HEK293 (cell line): ENCODE measurements at regions not wholly inside any gene's neighbourhood (a gene's known extent, or its start where the extent isn't known, plus 50 kb on each side); places are given as distances from the start of the nearest gene placed in this dataset.
"Not testable (repeated sequence)": the region's sequence is repeated elsewhere in the genome, so short reads cannot be mapped to it uniquely, and the experiment has no call there.

Experiments
- CTCF ChIA-PET: fragments of 350-600 bp; formaldehyde crosslinking; extraction: SDS; loops from one replicate; lab custom pipeline; 2021; ENCODE audit warnings: antibody characterized with exemption; lab: Yijun Ruan, JAX
- POLR2A ChIA-PET: fragments of 300-600 bp; formaldehyde crosslinking; extraction: SDS; loops from one replicate; lab custom pipeline; 2020; ENCODE audit warnings: antibody characterized with exemption, inconsistent platforms; lab: Yijun Ruan, JAX
- H3K27ac ChIP-seq: fragments of 200-500 bp; sonication (Bioruptor generic); 2 replicates; pipeline ENCODE4 v1.5.1; 2014; ENCODE audit warnings: low read depth, low read length, control low read depth, inconsistent platforms; ENCODE audit errors: extremely low read depth
- H3K36me3 ChIP-seq, 2 experiments: fragments of 200-500 bp in 1 of 2; sonication (Bioruptor generic) in 1 of 2; 1 replicate in 1 of 2; 2 replicates in 1 of 2; pipeline ENCODE4 v1.5.1; 2014 to 2017; ENCODE audit warnings: inconsistent platforms in 2 of 2, low read length in 2 of 2; ENCODE audit not compliant: control insufficient read depth in 2 of 2, insufficient read depth in 1 of 2
- H3K4me1 ChIP-seq: fragments of 200-500 bp; sonication (Bioruptor generic); 2 replicates; pipeline ENCODE4 v1.5.1; 2014; ENCODE audit warnings: mild to moderate bottlenecking, low read length, inconsistent platforms; ENCODE audit not compliant: control insufficient read depth, insufficient read depth
- H3K4me3 ChIP-seq: 2 replicates; pipeline ENCODE4 v1.5.1; 2011; ENCODE audit warnings: low read depth, mild to moderate bottlenecking, control low read depth, low read length, moderate library complexity
- H3K9me3 ChIP-seq: fragments of 200-500 bp; sonication (Bioruptor generic); 2 replicates; pipeline ENCODE4 v1.5.1; 2014; ENCODE audit warnings: low read depth, low read length, inconsistent platforms; ENCODE audit not compliant: control insufficient read depth, insufficient read depth
- KLF9 ChIP-seq: fragments of 450-650 bp; formaldehyde crosslinking; IDR thresholded peaks from 2 replicates; pipeline ENCODE4 v1.5.1; 2016; ENCODE audit warnings: missing biosample characterization, missing genetic modification characterization, low read depth
- SETDB1 ChIP-seq: IDR thresholded peaks from one replicate; pipeline ENCODE4 v1.6.1; 2017; ENCODE audit warnings: mild to moderate bottlenecking, low read length, moderate library complexity, mixed read lengths; ENCODE audit not compliant: insufficient read length
- ZBTB26 ChIP-seq: fragments of 450-650 bp; formaldehyde crosslinking; optimal IDR thresholded peaks from 2 replicates; pipeline ENCODE3; 2016; ENCODE audit warnings: missing biosample characterization, mild to moderate bottlenecking, missing genetic modification characterization
- ZBTB7A ChIP-seq: fragments of 450-650 bp; formaldehyde crosslinking; IDR thresholded peaks from 2 replicates; pipeline ENCODE4 v1.5.1; 2016; ENCODE audit warnings: low read depth, missing biosample characterization, missing genetic modification characterization
- ZBTB8A ChIP-seq: fragments of 450-650 bp; formaldehyde crosslinking; IDR thresholded peaks from 2 replicates; pipeline ENCODE4 v1.5.1; 2016; ENCODE audit warnings: missing biosample characterization, missing genetic modification characterization
- ZNF146 ChIP-seq: fragments of 450-650 bp; formaldehyde crosslinking; IDR thresholded peaks from 2 replicates; pipeline ENCODE4 v1.5.1; 2016; ENCODE audit warnings: missing biosample characterization, missing genetic modification characterization
- ZNF211 ChIP-seq: fragments of 450-650 bp; formaldehyde crosslinking; IDR thresholded peaks from 2 replicates; pipeline ENCODE4 v1.5.1; 2016; ENCODE audit warnings: low read depth, missing biosample characterization, missing genetic modification characterization
- ZNF404 ChIP-seq: fragments of 450-650 bp; formaldehyde crosslinking; IDR thresholded peaks from 2 replicates; pipeline ENCODE4 v1.5.1; 2017; ENCODE audit warnings: missing biosample characterization, missing genetic modification characterization
- ZNF449 ChIP-seq: fragments of 450-650 bp; formaldehyde crosslinking; IDR thresholded peaks from 2 replicates; pipeline ENCODE4 v1.5.1; 2017; ENCODE audit warnings: missing biosample characterization, mild to moderate bottlenecking, missing genetic modification characterization, moderate library complexity
- ZNF548 ChIP-seq: fragments of 450-650 bp; formaldehyde crosslinking; IDR thresholded peaks from 2 replicates; pipeline ENCODE4 v1.5.1; 2016; ENCODE audit warnings: missing biosample characterization, missing genetic modification characterization
- ZNF585B ChIP-seq: fragments of 450-650 bp; formaldehyde crosslinking; IDR thresholded peaks from 2 replicates; pipeline ENCODE4 v1.5.1; 2016; ENCODE audit warnings: missing biosample characterization, missing genetic modification characterization
- ZNF621 ChIP-seq: fragments of 450-650 bp; formaldehyde crosslinking; IDR thresholded peaks from 2 replicates; pipeline ENCODE4 v1.5.1; 2017; ENCODE audit warnings: missing biosample characterization, missing genetic modification characterization
- ZNF670 ChIP-seq: fragments of 450-650 bp; formaldehyde crosslinking; IDR thresholded peaks from 2 replicates; pipeline ENCODE4 v1.5.1; 2016; ENCODE audit warnings: missing biosample characterization, missing genetic modification characterization, low read depth
- ZNF677 ChIP-seq: fragments of 450-650 bp; IDR thresholded peaks from 2 replicates; pipeline ENCODE4 v1.5.0; 2018; ENCODE audit warnings: missing biosample characterization, mild to moderate bottlenecking, missing genetic modification characterization, moderate library complexity
- ZNF701 ChIP-seq: fragments of 450-650 bp; formaldehyde crosslinking; IDR thresholded peaks from 2 replicates; pipeline ENCODE4 v1.5.1; 2016; ENCODE audit warnings: missing biosample characterization, missing genetic modification characterization

- POLR2A ChIA-PET, H3K4me1 ChIP-seq, CTCF ChIA-PET, H3K36me3 ChIP-seq, H3K9me3 ChIP-seq, H3K4me3 ChIP-seq, H3K27ac ChIP-seq: not testable (repeated sequence)
- peak; percentile 64 for TF ChIP-seq ZNF146
These were observed 83.6 kb upstream of the MSTN start for GRCh38 chr2:190146109-190146508.

- H3K27ac ChIP-seq, CTCF ChIA-PET, H3K36me3 ChIP-seq, POLR2A ChIA-PET, H3K9me3 ChIP-seq: not testable (repeated sequence)
- TF ChIP-seq ZNF585B (tag by site-specific recombination) (peak; percentile 96), SETDB1 (peak; percentile 80)
- TF ChIP-seq, all 188 proteins: peak for 2; not testable (repeated sequence) for 186
- H3K4me1 ChIP-seq, H3K4me3 ChIP-seq: not testable (repeated sequence)
These were observed 77.9 kb upstream of the MSTN start for GRCh38 chr2:190140474-190140873.

GRCh38 chr2:190139371-190139770, 76.8 kb upstream of the MSTN start:
- no peaks in the 10 kb centered on the region for H3K4me1 ChIP-seq
- H3K27ac ChIP-seq, result no peak overlapping the region
- H3K9me3 ChIP-seq, result no peaks in the 10 kb centered on the region
- ChIA-PET POLR2A (no interaction called here), CTCF (interaction anchor here (1.0 kb wide), 1 partner anchor 12 kb away, joined by 5 read pairs; no protein-coding TSS in a partner anchor)
- H3K36me3 ChIP-seq, result no peaks in the 10 kb centered on the region
- TF ChIP-seq ZNF670 (tag by site-specific recombination), result no peak
- TF ChIP-seq ZNF548 (tag by site-specific recombination), result no peak
- TF ChIP-seq ZBTB7A (tag by site-specific recombination), result no peak
- TF ChIP-seq ZNF701, result no peak
- no peak for TF ChIP-seq ZNF677 (tag by site-specific recombination)
- TF ChIP-seq ZNF404, result no peak
- no peak for TF ChIP-seq ZNF449
- no peak for TF ChIP-seq ZNF621 (tag by site-specific recombination)
- TF ChIP-seq KLF9 (tag by site-specific recombination), result no peak
- H3K4me3 ChIP-seq, result no peak overlapping the region

GRCh38 chr2:190138032-190138431, 75.5 kb upstream of the MSTN start:
- H3K36me3 ChIP-seq, result no peaks in the 10 kb centered on the region
- POLR2A ChIA-PET, result no interaction called here
- TF ChIP-seq ZNF211 (tag by site-specific recombination), result no peak
- no peak for TF ChIP-seq ZBTB8A (tag by site-specific recombination)
- TF ChIP-seq ZBTB26 (tag by site-specific recombination), result no peak
- TF ChIP-seq, all 188 proteins: peak for 0
- H3K4me1 ChIP-seq, result no peaks in the 10 kb centered on the region
- H3K4me3 ChIP-seq, result no peak overlapping the region
- CTCF ChIA-PET, result interaction anchor here (1.0 to 1.6 kb wide), 2 partner anchors 13 to 477 kb away, joined by 5 read pairs; partner anchors contain the start of gene ASNSD1
- no peaks in the 10 kb centered on the region for H3K9me3 ChIP-seq
- no peak overlapping the region for H3K27ac ChIP-seq
